T47D (cell line): ENCODE measurements at regions not wholly inside any gene's neighbourhood (a gene's known extent, or its start where the extent isn't known, plus 50 kb on each side); places are given as distances from the start of the nearest gene placed in this dataset.
"Not testable (repeated sequence)": the region's sequence is repeated elsewhere in the genome, so short reads cannot be mapped to it uniquely, and the experiment has no call there.

Experiments
- DNase-seq, 2 experiments: peaks; one replicate each; pipeline versions ENCODE4 v3.0.0 to v3.0.0-alpha.2; 2011 to 2012; ENCODE audit warnings: low read depth in 1 of 2, low spot score in 1 of 2
- JUND ChIP-seq: IDR thresholded peaks from 2 replicates; pipeline ENCODE4 v1.6.1; 2012; ENCODE audit warnings: low read depth
- in situ Hi-C: cut with HindIII; loops from 2 replicates; pipeline ENCODE4 v1.10.0; 2016; ENCODE audit warnings: low sequenced_read_pairs, low pct_unique_long_range_greater_than_20kb

DNA sequence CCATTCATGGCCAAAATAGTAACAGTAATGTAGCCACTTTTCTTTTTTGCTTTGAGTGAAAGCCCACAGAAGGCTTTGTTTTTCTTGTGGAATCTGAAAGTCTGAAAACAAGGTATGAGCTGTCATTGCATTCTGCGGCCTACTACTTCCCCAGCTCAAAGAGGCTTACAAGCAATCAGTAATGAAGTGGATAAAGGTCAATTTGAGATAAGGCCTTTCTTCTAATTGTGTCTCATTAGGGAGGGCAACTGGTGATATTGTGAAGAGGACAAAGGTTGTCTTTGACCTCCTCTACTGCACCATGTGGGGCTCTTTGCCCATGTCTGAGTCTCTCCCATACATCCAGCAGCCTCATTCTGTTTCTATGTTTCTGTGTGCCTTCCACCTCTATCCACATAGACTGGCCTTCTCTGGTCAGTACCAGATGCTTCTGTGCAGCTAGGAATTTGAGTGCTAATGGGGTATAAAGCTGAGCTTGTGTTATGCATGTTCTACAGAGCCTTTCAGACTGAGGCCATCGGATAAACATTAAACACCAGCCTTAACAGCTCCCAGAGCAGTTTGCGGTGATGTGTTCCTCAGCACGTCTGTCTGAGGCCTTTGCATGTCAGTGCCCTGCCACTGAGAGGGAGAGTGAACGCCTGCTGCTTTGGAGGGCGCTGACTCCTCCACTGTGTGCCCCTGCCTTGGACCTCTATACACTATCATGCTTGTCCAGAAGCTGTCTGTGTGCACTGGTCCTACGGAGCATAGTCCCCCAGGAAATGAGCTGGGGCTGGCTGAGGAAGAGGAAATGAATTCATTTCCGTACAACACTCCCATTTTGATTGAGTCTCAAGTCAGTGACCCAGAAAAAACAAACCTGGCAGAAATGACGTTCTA lies 80.2 kb downstream of the SH2D1A start:
- no peak for DNase-seq
- in situ Hi-C loops, result no loop called here
- TF ChIP-seq JUND, result no peak

- in situ Hi-C loops, result no loop called here
- no peak for DNase-seq
- no peak for TF ChIP-seq JUND
These were observed 86.8 kb downstream of the SH2D1A start for GRCh38 chrX:124433186-124433585.

GRCh38 chrX:124435616-124436015 lies 89.3 kb downstream of the SH2D1A start:
- no peak for DNase-seq
- in situ Hi-C loops, result no loop called here
- no peak for TF ChIP-seq JUND

GRCh38 chrX:124440695-124441094 lies 94.3 kb downstream of the SH2D1A start:
- DNase-seq, result no peak
- in situ Hi-C loops, result no loop called here
- TF ChIP-seq JUND, result no peak

- in situ Hi-C loops, result no loop called here
- no peak for TF ChIP-seq JUND
- no peak for DNase-seq
These were observed 95.7 kb downstream of the SH2D1A start for GRCh38 chrX:124441971-124442590.

GRCh38 chrX:124455966-124456365 lies 109.6 kb downstream of the SH2D1A start:
- DNase-seq, result peak in 1 of 2 experiments; percentile 1
- no peak for TF ChIP-seq JUND
- in situ Hi-C loops, result no loop called here

DNA sequence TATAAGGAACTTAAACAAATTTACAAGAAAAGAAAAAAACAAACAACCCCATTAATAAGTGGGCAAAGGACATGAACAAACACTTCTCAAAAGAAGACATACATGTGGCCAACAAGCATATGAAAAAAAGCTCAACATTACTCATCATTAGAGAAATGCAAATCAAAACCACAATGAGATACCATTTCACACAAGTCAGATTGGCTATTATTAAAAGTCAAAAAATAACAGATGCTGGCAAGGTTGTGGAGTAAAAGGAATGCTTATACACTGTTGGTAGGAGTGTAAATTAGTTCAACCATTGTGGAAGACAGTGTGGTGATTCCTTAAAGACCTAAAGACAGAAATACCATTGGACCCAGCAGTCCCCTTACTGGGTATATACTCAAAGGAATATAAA lies 113.5 kb downstream of the SH2D1A start:
- in situ Hi-C loops, DNase-seq: not testable (repeated sequence)

GRCh38 chrX:124462931-124463330 lies 116.6 kb downstream of the SH2D1A start:
- in situ Hi-C loops, result no loop called here
- DNase-seq, result peak in 1 of 2 experiments; percentile 19
- no peak for TF ChIP-seq JUND

GRCh38 chrX:124467202-124467601 lies 120.8 kb downstream of the SH2D1A start:
- no peak for TF ChIP-seq JUND
- DNase-seq, result no peak
- in situ Hi-C loops, result no loop called here

DNA sequence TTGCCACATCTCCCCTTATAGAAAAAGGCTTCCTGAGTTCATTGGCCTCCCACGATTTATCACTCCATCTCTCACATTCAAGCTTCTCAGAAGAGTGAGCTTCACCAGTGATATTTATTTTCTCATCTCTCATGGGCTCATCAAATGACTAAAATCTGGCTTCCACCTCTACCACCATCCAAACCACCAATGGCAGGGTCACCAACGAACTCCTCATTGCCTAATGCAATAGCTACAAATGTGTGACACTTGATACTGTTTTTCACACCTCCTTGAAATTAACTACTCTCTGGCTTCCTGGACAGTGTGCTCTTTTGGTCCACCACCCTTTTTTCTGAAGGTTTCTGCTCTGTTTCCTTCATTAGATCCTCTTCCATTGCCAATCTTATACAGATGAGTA lies 129.0 kb downstream of the SH2D1A start:
- in situ Hi-C loops, result no loop called here
- no peak for DNase-seq
- TF ChIP-seq JUND, result no peak

- TF ChIP-seq JUND, result no peak
- DNase-seq, result no peak
- in situ Hi-C loops, result no loop called here
These were observed 130.2 kb downstream of the SH2D1A start for GRCh38 chrX:124476562-124476961.

GRCh38 chrX:124478046-124478445 lies 131.7 kb downstream of the SH2D1A start:
- in situ Hi-C loops, result no loop called here
- DNase-seq, result no peak
- TF ChIP-seq JUND, result no peak

GRCh38 chrX:124488412-124489161 lies 142.2 kb downstream of the SH2D1A start:
- in situ Hi-C loops, result no loop called here
- no peak for TF ChIP-seq JUND
- DNase-seq, result no peak
